CD4-positive, alpha-beta T cell treated with Interferon alpha-2 for 1 hour (primary cell): ENCODE measurements at regions not wholly inside any gene's neighbourhood (a gene's known extent, or its start where the extent isn't known, plus 50 kb on each side); places are given as distances from the start of the nearest gene placed in this dataset.
"Not testable (repeated sequence)": the region's sequence is repeated elsewhere in the genome, so short reads cannot be mapped to it uniquely, and the experiment has no call there.

Experiments used
- DNase-seq, 2 donors: peaks; one replicate each; pipeline ENCODE4 v3.0.0-alpha.2; 2020 to 2022

DNA sequence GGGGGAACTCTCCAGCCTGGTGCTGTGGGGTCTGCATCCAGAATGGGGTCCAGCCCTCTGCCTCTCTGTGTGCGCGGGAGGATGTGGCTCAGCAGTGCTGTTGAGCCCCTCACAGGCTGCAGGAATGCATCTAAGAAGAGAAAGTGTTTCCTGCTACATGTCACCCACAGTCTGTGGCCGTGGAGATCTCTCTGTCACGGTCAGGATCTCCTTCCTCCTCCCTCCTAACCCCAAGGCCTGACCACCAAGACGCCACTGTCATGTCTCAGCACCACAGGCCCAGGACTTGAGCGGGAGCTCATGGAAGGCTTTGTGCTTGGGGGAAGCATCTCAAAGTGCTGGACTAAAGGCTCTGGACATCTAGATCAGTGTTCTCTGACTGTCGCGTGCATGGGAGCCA is 90.1 kb downstream of the SREK1 start:
- no peak for DNase-seq

DNA sequence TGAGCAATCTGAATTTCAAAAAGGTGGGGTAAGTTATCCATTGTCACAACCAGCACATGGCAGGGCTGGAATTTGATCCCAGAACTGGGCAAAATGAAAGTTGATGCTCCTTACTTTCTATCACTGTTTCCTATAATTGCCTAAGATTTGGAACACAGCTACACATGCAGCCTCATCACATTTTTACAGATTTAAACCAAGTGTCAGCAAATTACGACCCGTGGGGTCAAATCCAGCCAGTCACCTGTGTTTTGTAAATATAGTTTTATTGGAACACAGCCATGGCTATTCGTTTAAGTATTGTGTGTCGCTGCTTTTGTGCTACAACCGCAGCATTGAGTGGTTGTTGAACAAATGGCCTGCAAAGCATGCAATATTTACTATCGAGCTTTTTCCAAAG is 94.3 kb downstream of the SREK1 start:
- no peak for DNase-seq

DNA sequence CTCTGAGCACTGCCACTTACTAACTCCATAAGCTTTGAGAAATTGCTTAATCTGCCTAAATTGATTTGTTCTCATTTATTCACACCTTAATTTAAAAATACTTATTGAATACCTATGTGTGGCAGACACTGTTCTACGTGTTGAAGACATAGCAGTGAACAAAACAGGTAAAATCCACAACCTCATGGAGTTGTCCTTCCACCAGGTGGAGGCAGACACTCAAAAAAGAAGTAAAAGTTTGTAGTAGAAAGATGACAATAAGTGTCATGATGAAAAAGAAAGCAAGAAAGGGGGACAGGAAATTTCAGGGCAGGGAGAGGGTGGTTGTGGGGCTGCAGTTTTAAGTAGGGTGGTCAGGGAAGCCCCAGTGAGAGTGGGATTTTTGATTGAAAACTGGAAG is 94.9 kb downstream of the SREK1 start:
- no peak for DNase-seq

- DNase-seq, result no peak
These were observed 97.2 kb downstream of the SREK1 start for GRCh38 chr5:66241136-66241825.

DNA sequence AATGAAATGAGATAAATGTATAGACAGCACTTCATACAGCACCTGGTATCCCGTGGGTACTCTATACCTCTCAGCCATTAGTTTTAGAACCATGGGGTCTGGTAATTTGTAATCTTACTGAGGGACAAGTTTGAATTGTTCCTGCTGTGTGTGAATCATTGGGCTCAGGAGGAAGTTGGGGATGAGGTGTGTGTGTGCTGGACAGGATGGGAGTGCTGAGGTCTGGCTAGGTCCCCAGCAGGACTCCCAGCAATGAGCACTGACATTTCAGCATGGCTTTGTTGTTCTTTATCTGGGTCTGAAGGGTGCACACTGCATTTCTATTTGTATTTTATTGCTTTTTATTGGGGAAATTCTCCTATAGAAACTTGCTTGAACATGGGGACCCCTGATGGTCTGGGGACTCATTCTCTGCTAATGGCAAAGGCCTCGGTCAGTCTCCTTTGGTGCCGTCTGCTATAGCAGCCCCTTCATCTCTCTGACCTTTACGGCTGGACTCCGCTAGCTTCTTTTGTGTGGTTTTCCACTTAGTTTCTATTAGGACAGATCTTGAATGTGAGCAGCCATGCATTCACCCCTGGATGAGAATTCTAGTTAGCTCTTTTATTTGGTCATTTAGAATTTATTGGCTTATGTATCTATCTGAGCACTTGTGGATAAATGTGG is 98.1 kb downstream of the SREK1 start:
- DNase-seq, result no peak

- DNase-seq, result no peak
These were observed 102.5 kb downstream of the SREK1 start for GRCh38 chr5:66246608-66247007.

GRCh38 chr5:66247176-66247960 is 103.3 kb downstream of the SREK1 start:
- DNase-seq, result no peak

GRCh38 chr5:66248874-66249273 is 104.8 kb downstream of the SREK1 start:
- no peak for DNase-seq

- DNase-seq, result no peak
These were observed 105.8 kb downstream of the SREK1 start for GRCh38 chr5:66249920-66250319.

- DNase-seq, result no peak
These were observed 108.7 kb downstream of the SREK1 start for GRCh38 chr5:66252849-66253248.

DNA sequence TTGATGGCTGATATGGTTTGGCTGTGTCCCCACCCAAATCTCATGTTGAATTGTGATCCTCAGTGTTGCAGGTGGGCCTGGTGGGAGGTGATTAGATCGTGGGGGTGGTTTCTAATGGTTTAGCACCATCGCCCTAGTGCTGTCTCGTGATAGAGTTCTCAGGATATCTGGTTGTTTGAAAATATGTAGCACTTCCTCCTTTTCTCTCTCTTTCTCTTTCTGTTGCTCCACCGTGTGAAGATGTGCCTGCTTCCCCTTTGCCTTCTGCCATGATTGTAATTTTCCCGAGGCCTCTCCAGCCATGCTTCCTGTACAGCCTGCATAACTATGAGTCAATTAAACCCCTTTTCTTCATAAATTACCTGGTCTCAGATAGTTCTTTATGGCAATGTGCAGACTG is 111.6 kb downstream of the SREK1 start:
- DNase-seq, result no peak

DNA sequence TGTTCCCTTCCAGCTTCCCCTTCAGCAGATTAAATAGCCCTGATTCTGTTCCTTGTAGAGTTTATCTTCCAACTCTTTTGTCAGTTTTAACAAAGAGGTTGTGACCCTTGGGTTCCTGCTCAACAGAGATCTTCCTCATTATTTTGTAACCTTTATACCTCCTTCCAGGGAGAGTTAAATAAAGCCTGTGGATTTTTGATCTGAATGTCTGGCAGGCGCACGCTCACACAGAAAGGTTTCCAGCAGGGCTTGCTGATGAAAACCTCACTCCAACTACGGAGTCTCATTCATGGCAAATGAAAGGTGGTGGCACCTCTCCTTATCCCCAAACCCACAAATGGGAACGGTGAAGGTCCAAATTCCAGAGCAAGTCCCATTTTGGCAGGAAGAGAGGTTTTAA is 129.0 kb downstream of the SREK1 start:
- no peak for DNase-seq

- no peak for DNase-seq
These were observed 132.9 kb downstream of the SREK1 start for GRCh38 chr5:66276986-66277385.

GRCh38 chr5:66277981-66278380 is 133.9 kb downstream of the SREK1 start:
- no peak for DNase-seq

DNA sequence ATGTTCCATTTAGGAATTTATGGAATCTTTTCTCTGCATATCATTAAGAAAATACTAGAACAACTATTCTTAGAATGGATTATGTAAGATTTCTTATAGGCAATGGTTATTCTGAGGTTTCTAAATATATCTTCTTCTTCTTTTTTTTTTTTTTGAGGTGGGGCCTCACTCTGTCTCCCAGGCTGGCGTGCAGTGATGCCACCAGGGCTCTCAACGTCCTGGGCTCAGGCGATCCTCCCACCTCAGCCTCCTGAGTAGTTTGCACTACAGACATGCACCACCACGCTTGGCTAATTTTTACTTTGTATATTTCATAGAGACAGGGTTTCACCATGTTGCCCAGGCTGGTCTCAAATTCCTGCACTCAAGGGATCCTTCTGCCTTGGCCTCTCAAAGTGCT is 137.2 kb downstream of the SREK1 start:
- DNase-seq, result no peak

- no peak for DNase-seq
These were observed 140.7 kb downstream of the SREK1 start for GRCh38 chr5:66284588-66285342.

- no peak for DNase-seq
These were observed 141.3 kb downstream of the SREK1 start for GRCh38 chr5:66285343-66285922.

GRCh38 chr5:66291771-66292170 is 147.7 kb downstream of the SREK1 start:
- DNase-seq, result no peak

DNA sequence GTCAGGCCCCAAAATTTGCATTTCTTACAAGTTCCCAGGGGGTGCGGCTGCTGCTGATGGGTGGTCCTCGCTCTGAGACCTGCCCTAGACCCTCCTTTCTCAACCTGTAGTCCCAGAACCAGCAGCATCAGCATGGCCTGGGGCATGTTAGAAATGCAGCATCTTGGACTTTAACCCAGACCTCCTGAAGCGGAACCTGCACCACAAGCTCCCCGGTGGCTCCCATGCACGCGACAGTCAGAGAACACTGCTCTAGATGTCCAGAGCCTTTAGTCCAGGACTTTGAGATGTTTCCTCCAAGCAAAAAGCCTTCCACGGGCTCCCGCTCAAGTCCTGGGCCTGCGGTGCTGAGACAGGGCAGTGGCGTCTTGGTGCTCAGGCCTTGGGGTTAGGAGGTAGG is 149.8 kb downstream of the SREK1 start:
- not testable (repeated sequence) for DNase-seq

- DNase-seq, result no peak
These were observed 155.4 kb downstream of the SREK1 start for GRCh38 chr5:66299463-66299862.

GRCh38 chr5:66302344-66302743 is 158.2 kb downstream of the SREK1 start:
- DNase-seq, result no peak

DNA sequence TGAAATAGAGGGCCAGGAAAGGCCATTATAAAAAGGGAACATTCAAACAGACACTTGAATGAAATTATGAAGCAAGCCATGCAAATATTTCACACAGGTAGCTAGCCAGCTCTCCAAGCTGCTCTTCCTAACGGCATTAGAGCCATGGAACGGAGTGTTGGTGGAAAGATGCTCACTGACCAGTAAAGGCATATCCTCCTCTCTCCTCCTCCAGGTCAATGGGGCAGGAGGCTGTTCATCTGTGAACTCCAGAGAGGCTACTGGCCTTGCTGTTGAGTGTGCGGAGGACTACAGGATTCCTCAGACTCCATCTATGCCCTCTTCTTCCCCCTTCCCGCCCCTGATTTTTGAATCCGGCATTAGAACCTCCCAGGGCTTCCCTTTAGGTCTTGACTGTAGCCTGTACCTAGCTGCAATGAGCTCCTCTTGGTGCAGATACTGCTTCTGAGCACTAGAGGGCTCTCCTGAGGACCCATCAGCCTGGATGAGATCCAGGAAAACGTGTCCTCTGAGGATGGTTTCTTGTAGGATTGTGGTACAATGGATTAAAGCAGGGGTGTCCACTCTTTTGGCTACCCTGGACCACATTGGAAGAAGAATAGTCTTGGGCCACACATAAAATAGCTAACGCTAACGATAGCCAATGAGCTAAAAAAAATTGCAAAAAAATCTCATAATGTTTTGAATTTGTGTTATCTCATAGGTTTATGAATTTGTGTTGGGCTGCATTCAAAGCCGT is 162.2 kb downstream of the SREK1 start:
- peak; percentile 7 to 41 for DNase-seq
